NCI-H1092 treated with DMSO at 0.1 percent for 48 hours (cell line): ENCODE measurements at regions not wholly inside any gene's neighbourhood (a gene's known extent, or its start where the extent isn't known, plus 50 kb on each side); places are given as distances from the start of the nearest gene placed in this dataset.
"Not testable (repeated sequence)": the region's sequence is repeated elsewhere in the genome, so short reads cannot be mapped to it uniquely, and the experiment has no call there.

ENCODE experiments used
- DNase-seq: peaks from one replicate; lab custom pipeline; 2025; lab: John Stamatoyannopoulos, UW

DNA sequence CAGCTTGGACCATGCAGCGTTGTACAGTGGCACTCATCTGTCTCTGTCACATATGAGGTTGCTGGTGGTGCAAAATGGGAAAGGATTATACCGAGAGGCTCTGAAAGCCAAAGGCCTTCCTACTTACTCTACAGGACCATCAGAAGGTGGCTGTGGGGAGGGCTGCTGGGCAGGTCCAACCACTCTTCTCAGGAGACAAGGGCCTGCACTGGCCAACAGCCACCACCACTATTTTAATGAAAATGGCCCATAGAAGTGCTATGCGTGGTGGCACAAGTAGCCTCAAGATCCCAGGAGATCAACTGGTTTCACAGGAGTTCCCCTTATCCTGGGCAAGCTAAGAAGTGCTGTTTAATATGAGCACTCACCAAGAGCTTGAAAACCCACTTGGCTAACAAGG is 52.3 kb downstream of the MRPL57 start:
- no peak for DNase-seq

DNA sequence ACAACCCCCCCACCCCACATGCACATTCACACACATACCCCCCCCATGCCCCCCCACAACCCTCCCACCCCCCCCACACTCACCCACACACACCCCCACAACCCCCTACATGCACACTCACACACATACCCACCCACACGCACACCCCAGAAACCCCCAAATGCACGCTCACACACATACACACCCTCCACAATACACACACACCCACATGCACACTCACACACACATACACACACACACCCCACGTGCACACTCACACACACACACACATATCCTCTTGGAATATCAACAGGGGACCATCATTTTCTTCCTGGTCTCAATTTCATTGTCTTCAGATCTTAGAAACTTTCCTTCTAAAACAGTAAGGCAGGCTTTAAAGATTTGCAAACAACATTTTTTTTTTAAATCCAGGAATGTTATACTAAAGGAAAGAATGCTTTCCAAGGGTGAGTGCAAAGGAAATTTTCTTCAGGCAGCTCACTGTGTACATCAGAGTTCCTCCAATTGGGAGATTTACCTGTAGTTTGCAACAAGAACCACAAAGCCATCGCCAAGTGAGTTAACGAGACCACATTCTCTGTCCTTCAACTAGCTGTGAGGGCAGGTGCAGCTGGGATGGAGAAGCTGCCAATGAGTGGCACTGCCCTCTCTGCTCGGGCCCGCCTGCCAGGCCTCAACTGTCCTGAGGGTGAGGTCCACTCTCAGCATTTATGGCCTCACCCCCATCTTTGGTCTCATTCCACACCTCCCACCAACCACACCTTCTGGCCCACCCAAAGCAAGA is 53.0 kb downstream of the MRPL57 start:
- no peak for DNase-seq

- DNase-seq = no peak
Observed at GRCh38 chr13:21230516-21230915, 54.1 kb downstream of the MRPL57 start.

GRCh38 chr13:21231426-21231940 is 55.0 kb downstream of the MRPL57 start:
- no peak for DNase-seq

DNA sequence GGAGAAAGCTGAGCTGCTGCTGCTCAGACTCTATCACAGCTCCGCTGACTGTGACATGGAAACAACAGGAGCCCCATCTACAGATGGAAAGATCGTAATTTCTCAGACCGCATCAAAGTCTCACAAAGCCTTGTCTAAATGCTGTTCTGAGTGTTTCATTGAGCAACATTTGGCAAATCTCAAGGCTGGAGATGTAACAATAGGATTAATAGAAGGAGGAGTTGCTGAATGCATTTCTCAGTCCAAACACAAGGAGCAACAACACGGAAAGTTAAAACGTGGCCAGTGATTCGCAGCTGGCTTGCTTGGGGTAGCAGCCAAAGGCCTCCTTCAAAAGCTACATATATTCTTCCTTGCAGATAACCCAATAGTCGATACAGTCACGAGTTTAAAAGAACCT is 55.7 kb downstream of the MRPL57 start:
- no peak for DNase-seq

GRCh38 chr13:21232599-21232998 is 56.1 kb downstream of the MRPL57 start:
- DNase-seq = no peak

GRCh38 chr13:21233086-21233485 is 56.6 kb downstream of the MRPL57 start:
- no peak for DNase-seq

DNA sequence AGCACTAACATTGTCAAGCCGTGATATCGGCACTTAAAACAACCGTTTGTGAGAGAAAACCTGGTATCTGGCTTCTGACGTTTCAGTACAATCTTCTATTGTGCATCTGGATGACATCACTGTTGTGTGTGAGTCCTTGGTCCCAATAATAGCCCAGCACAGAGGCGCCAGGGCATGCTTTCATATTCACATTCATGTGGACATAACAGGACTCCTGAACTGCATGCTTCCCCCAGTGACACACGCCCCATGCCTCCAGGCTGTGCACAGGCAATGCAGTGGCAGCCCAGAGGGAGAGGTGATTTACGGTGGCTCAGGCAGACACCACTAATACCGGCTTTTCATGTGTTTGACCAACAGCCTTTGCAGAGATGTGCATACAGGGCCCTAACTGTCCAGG is 58.1 kb downstream of the MRPL57 start:
- DNase-seq = no peak

DNA sequence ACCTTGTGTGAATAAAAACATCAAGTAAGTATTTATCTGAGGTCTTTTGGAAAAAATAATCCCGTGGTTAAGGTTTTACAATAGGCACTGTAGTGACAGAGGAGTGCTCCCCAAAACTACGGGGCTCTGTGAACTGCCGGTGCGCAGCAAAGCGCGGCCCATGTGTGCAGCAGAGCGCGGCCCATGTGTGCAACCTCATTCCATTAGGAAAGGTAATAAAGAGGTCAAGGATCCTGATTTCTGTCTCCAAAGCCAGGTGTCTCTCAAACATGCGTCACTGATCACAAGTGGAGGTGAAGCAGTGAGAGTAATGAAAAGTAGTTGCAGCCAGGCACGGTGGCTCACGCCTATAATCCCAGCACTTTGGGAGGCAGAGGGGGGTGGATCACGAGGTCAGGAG is 58.7 kb downstream of the MRPL57 start:
- no peak for DNase-seq

- DNase-seq = no peak
Observed at GRCh38 chr13:21237081-21237480, 60.6 kb downstream of the MRPL57 start.

DNA sequence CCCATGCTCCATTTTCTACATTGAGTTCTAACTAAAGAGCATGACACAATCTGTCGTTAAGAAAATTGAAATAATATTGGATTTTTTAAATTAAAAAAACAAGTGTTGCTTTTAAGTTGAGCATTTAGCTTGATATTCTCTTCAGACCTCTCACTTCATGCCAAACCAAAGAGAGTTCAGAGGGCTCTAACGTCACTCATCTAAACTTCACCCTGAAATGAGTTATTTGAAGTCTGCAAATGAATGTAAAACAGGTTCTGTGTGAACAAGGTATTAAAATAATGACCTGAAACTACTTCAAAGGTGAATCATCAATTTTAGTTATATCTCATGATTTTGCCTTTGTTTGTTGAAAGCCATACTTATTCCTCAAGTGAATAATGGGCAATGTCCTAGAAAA is 61.8 kb downstream of the MRPL57 start:
- no peak for DNase-seq

- no peak for DNase-seq
Observed at GRCh38 chr13:21240586-21240985, 64.1 kb downstream of the MRPL57 start.

- peak; percentile 48 for DNase-seq
Observed at GRCh38 chr13:21242236-21242635, 65.8 kb downstream of the MRPL57 start.

DNA sequence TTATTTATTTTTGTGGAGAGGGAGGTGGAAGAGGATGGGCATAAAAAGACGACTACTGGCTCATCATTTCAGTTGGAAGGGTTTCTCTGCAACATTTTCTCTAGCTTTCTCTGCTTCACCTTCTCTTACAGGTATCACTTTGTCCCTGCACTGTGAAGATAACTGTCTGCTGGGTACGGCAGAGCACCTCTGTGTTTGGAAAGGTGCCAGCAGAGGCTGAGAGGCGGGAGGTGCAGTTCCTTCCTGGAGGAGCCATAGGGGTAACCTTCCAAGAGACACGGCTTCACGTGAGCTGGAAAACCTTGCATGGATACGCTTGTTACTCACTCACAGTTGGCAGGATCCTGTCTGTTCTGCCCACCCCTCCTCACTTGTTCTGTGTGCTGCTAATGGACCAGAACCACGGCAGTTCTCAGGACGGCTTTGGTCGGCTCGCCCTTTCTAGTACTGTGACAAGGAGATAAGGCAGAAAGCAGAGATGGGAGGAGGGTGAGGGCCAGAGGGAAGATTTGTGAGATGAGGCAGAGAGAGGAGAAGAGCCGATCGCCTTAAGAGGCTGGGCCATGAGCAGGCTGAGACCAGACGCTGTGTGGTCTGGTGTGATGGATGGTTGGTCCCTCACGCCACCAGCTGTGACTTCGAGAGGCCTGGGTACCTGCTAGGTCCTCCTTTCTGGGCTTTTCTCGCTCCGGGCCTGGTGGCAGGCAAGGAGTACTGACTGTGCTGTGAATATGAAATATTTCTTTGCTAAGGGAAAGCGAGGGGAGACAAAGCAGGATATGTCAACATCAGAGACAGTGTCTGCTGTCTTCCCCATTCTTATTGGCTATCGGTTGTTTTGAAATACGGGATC is 66.8 kb downstream of the MRPL57 start:
- peak; percentile 80 for DNase-seq

DNA sequence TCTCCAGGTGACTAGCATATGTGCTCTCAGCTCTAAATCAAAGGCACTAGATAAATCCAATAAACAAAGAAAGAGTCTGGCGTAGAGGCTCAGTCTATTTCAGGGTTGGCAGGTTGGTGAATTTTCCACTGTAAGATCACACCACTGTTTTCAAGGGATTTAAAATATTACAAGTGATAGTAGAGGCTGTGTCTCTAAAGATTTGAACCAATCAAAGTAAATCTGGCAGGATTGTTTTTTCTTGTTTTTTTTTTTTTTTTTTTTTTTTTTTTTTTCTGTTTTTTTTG is 67.4 kb downstream of the MRPL57 start:
- DNase-seq = not testable (repeated sequence)

DNA sequence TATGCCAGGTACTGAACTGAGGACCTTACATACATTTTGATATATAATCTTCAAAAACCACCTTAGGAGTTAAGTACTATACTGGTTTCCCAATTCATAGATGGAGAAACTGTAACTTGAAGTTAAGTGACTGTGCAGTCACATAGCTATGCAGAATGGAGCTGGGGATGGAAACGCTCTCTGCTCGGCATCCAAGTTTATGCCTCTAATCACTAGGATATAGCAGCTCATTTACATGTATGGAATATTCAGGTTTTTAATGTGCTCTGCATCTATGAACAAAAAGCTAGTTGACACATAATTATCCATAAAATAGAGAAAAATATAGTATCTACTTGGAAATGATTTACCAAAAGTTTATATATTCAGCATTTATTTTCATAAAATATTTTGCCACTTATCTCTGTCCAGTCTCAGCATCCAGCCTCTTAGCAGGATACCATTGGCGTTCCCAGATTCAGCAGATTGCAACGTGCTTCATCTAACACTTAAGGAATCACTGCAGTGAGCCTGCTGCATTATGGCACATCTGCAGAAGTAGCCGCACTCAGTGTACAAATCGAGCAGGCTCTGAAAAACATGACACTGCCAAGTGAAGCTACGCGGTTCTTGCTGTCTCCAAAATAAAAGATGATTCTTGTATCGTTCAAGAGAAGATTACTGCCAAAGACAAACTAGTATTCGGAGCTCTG is 70.4 kb downstream of the MRPL57 start:
- DNase-seq = no peak

- DNase-seq = peak; percentile 4
Observed at GRCh38 chr13:21256351-21256761, 79.9 kb downstream of the MRPL57 start.

DNA sequence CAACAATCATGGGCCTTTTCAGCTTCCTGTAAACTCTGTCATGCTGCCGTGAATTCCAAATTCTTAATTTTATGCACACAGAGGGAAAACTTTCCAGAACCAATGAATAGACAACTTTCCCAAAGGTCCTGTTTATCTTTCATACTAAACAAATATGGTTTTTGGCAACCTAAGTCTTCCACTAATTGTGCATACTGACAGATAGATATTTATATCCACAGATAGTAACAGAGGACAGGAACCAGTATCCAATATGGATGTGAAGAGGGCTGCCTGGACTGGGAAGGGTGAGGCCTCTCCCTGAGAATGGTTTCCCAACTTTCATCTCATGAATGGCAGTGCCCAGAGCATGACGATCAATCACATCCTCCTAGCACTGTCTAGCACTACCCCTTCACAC is 80.4 kb downstream of the MRPL57 start:
- no peak for DNase-seq

DNA sequence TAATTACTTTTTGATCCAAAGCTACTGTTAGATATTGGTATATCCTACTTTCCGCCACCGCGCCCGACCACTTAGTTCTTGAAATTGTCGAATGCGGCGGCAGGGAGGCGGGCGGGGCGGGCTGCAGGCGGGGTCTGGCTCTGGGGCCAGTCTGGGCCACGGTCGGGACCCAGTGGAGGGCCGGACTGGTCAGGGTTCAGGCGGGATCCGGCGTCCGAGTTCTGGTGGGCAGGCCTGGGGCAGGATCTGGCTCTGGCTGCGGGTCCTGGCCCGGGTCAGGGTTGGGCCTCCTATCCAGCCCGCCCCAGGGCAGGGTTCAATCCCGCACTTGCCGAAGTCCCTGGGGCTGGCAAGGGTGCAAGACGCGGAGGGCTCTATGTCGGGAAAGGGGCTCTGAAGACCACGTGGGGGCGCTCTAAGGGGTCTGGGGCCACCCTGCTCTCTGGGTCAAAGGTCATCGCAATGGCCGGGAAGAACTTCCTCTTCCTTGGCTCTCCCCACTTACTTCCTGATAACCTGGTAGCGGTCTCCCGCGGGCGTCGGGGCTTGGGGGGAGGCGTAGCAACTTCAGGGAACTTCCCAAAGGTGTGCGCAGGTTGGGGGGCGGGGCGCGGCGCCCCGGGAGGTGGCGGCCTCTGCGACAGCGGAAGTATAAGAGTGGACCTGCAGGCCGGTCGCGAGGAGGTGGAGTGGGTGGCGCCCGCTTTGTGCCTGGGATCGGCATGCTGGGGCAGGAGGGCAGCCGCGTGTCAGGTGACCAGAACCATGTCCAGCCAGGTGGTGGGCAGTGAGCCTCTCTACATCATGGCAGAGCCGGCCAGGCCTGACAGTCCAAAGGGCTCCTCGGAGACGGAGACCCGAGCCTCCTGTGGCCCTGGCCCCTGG is 83.4 kb downstream of the MRPL57 start:
- DNase-seq = no peak

DNA sequence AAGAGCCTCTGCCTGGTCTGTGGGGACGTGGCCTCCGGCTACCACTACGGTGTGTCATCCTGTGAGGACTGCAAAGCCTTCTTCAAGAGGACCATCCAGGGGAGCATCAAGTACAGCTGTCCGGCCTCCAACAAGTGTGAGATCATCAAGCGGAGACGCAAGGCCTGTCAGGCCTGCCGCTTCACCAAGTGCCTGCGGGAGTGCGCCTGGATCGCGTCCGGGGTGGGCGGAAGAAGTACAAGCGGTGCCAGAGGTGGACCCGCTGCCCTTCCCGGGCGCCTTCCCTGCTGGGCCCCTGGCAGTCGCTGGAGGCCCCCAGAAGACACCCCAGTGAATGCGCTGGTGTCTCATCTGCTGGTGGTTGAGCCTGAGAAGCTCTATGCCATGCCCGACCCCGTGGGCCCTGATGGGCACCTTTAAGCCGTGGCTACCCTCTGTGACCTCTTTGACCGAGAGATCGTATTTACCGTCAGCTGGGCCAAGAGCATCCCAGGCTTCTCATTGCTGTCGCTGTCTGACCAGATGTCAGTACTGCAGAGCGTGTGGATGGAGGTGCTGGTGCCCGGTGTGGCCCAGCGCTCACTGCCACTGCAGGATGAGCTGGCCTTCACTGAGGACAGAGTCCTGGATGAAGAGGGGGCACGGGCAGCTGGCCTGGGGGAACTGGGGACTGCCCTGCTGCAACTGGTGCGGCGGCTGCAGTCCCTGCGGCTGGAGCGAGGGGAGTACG is 84.3 kb downstream of the MRPL57 start:
- not testable (repeated sequence) for DNase-seq
